Stimulated activated CD8-positive, alpha-beta memory T cell treated with anti-CD3 and anti-CD28 coated beads, Interleukin-15, amount 100 ng/mL, for 1 hour (primary cell): ENCODE measurements at regions not wholly inside any gene's neighbourhood (a gene's known extent, or its start where the extent isn't known, plus 50 kb on each side); places are given as distances from the start of the nearest gene placed in this dataset.

Experiments
- DNase-seq: peaks from one replicate; pipeline ENCODE4 v3.0.0-alpha.2; 2020; ENCODE audit warnings: low read depth

- no peak for DNase-seq
These were observed 206.4 kb downstream of the ENGASE start for GRCh38 chr17:79280866-79281572.

- no peak for DNase-seq
These were observed 205.4 kb downstream of the ENGASE start for GRCh38 chr17:79280010-79280409.

GRCh38 chr17:79279320-79279719 lies 204.7 kb downstream of the ENGASE start:
- no peak for DNase-seq

DNA sequence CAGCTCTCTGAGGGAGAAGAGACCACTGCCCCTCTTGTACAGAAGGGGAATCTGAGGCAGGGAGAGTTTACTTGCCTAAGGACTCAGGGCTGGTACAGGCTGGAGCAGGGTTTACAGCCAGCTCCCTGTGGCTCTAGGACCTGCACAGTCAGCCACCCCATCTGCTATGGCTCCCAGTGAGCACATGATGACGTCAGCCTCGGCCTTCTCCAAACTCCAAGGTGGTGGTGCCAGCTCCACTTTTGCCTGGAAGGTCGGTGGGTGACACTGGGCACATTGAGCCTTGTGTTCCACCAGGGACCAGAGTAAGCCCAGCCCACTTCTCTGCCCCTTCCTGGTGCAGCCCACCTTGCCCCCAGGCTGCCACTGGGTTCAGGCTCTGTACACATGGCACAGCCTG lies 202.2 kb downstream of the ENGASE start:
- DNase-seq: no peak

- DNase-seq: no peak
These were observed 199.0 kb downstream of the ENGASE start for GRCh38 chr17:79273660-79274059.

GRCh38 chr17:79272666-79273219 lies 198.1 kb downstream of the ENGASE start:
- DNase-seq: no peak

DNA sequence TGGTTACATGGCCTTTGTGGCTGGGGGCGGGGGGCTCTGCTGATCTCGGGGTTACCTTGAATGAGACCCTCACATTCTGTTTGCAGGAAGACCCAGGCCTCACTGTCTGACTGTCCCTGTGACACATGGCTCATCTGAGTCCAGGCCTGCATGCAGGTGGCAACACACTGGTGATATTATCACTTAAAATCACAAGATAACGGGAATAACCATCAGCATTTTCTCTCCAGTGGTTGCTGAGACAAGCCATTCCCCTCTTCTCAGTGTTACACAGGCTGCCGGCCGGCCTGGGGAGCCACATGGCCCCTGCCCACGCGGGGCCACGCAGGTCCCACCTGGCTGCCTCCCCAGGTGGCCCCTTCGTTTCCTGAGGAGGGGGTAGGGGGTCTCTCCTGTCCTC lies 197.6 kb downstream of the ENGASE start:
- no peak for DNase-seq

GRCh38 chr17:79269620-79270019 lies 195.0 kb downstream of the ENGASE start:
- no peak for DNase-seq

DNA sequence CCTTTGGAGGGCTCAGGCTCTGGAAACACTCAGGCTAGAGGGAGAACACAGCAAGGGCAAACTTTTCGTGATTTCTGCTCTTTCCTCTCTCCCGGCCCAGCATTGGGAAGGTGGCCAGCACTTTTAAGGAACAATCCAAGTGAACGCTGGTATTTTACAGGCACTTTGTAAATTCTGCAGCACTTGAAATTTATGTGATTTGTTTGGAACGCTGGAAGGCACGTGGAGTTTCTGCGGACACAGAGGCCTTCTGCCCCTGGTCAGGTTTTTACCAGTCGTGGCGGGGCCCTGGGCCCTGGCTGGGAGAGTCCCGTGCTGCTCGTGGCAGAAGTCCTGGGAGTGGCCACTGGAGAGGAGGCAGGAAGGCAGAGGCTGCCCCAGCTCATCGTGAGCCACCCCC lies 188.6 kb downstream of the ENGASE start:
- DNase-seq: no peak

DNA sequence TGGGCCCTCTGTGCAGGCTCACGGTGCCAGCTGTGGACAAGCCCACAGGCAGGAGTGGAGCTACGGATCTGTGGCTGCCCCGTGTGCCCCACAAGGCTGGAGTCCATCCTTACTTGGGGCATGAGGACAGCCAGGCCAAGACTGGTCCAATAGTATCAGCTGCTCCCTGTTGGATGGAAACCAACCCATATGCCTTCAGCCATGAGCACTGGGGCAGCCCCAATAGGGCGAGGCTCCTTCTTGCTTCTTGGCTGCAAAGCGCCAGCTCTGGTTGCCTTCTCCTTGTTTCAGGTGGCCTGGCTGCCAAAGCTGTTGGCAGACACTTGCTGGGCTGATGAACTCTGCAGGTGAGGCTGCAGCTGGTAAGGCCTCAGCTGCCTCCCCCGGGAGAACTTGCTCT lies 188.0 kb downstream of the ENGASE start:
- no peak for DNase-seq

DNA sequence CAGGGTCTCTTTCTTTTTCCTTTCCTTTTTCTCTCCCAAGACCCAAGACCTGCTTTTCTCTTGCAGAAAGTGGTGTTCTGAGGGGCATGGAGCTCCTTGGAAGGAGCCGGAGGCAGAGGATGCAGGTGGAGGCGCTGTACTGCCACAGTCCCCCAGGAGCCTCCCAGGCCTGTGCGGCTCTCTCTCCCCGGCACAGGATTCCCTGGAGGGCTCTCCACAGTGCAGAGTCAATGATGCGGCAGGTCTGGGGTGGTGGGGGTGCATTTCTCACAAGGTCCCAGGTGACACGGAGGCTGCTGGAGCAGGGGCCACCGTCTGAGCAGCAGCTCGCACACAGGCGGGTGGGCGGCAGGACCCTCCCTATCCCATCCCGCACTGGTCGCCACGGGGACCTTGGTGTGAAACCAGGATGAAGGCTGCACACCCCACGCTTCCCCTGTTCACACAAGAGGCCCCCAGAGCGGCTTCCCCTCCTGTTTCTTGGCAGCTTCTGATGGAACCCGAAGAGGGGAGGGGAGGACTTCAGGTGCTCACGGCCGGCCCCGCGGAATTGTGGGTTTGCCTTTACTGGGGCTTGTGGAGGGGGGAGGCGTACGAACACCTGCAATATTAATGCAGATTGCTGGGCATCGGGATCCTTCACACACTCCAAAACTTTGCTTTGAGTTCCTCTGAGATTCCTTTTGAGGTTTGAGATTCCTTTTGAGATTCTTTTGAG lies 186.9 kb downstream of the ENGASE start:
- no peak for DNase-seq

DNA sequence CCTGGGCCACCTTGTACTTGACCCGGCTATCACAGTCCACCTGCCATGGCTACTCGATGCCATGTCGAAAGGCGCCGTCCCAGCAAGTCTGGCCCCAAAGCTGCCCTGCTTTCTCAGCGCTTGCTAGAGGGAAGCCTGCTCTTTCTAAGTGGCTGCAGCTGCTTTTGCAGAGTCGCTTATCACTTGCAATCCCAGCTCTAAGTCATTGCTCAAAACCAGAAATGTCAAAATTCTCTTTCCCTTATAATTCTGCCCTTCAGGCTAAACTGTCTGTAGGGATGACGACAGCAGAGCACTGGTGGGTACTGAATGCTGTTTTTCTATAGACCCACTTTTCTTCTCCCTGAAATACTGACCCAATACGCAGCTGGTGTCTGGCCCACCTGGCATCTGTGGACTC lies 184.2 kb downstream of the ENGASE start:
- no peak for DNase-seq

GRCh38 chr17:79258041-79258440 lies 183.4 kb downstream of the ENGASE start:
- DNase-seq: no peak

DNA sequence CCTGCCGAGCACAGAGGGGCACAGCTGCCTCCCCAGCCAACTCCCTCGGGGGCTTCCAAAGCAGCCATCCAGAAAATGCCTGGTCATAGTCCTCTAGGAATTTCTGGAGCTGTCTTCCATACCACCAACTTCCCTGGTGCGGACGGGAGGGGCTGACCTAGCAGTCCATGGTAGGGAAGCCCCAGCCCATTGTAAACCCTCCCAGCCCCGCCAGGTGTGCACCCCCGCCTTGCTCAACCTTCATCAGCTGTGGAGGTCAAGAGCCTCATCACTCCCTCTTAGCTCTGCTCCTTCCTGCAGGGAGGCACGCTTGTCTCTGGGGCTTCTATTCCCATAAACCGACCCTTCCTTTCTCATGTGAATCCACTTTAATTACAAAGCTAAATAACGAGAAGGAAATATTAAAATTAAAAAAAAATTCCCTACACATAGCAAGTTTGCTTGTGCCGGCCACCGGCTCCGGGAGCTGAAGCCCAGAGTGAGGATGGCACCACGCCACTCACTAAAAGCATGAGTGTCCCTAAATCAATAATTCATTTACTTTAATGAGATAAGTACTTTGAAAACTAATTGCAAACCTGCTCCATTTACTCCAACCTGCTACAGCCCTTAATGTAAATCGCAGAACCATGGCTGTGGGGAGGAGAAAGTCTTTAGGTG lies 181.4 kb downstream of the ENGASE start:
- no peak for DNase-seq

- DNase-seq: no peak
These were observed 180.8 kb downstream of the ENGASE start for GRCh38 chr17:79255456-79255855.

DNA sequence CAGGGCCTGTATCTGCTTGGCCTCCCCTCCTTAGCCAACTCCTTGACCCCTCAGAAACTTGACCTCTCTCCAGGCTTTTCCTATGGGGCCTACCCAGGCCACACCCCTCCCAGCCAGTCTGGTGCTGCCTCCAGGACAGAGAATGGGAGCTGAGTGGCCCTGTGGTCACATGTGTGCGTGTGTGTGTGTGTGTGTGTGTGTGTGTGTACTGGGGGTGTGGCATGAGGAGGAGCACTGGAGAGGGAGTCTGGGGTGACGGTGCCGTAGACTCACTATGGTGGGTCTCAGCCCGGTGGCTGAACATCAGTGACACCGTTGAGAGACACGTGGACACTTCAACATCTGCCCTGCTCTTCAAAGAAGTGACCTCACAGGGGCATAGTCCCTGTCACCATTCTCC lies 180.4 kb downstream of the ENGASE start:
- DNase-seq: no peak

DNA sequence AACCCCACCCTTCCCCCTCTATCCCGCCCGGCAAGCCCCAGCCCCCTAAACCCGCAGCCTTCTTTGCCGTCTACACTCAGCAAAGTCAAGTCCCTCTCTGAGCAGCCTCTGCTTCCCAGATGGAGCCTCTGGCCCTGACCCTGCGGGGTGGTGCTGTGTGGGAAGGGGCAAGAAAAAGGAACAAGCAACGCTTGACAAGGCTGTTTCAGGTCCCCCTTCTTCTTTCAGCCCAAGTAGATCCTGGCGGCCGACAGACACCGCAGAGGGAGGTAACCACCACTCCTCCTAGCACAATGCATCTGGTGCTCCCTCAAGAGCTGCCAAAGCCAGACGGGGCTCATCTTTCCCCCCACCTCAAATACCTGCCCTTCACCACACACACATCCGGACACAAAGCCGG lies 178.3 kb downstream of the ENGASE start:
- no peak for DNase-seq

- no peak for DNase-seq
These were observed 177.2 kb downstream of the ENGASE start for GRCh38 chr17:79251824-79252223.

- DNase-seq: no peak
These were observed 175.4 kb downstream of the ENGASE start for GRCh38 chr17:79249929-79250521.

- no peak for DNase-seq
These were observed 174.3 kb downstream of the ENGASE start for GRCh38 chr17:79248843-79249493.

GRCh38 chr17:79246225-79247190 lies 171.9 kb downstream of the ENGASE start:
- no peak for DNase-seq
